GM12878 (cell line): ENCODE measurements at regions not wholly inside any gene's neighbourhood (a gene's known extent, or its start where the extent isn't known, plus 50 kb on each side); places are given as distances from the start of the nearest gene placed in this dataset.

ENCODE experiments used
- ATAC-seq: fragments of 200-7000 bp; cut with Tn5 transposase; 3 replicates; pipeline ENCODE4 v1.9.1; 2020; ENCODE audit warnings: mild to moderate bottlenecking, moderate library complexity
- BruUV-seq: library from RNA; stranded (reverse); fragments of 400-500 nt; replicated peaks from 2 replicates; lab custom pipeline; 2021; lab: Mats Ljungman, UMichigan
- CTCF ChIA-PET: fragments of 300-600 bp; sonication (Branson Sonifier 250); formaldehyde crosslinking; extraction: SDS; loops from one replicate; lab custom pipeline; 2021; ENCODE audit warnings: inconsistent platforms; lab: Yijun Ruan, JAX
- POLR2A ChIA-PET: fragments of 350-600 bp; formaldehyde crosslinking; extraction: SDS; loops from one replicate; lab custom pipeline; 2021; ENCODE audit warnings: inconsistent platforms; lab: Charles Lee
- RAD21 ChIA-PET: fragments of 300-600 bp; sonication (Branson Sonifier 250); formaldehyde crosslinking; loops from one replicate; lab custom pipeline; 2023; ENCODE audit warnings: antibody characterized with exemption; ENCODE audit not compliant: unreplicated experiment; lab: Charles Lee
- SMC1A ChIA-PET: fragments of 300-600 bp; sonication (Branson Sonifier 250); formaldehyde crosslinking; loops from one replicate; lab custom pipeline; 2023; ENCODE audit not compliant: unreplicated experiment, uncharacterized antibody; lab: Charles Lee
- DNase-seq: peaks from one replicate; pipeline ENCODE4 v3.0.0-alpha.2; 2011; ENCODE audit warnings: low read depth, low spot score
- FAIRE-seq: peaks from 3 replicates; lab custom pipeline; 2011; peaks lifted over from hg19 to GRCh38; lab: Jason Lieb, UNC
- H2AFZ ChIP-seq: 2 replicates; pipeline ENCODE4 v1.6.0; 2011; ENCODE audit warnings: low read depth, low read length, control low read depth; ENCODE audit not compliant: control insufficient read depth
- H3K27ac ChIP-seq: 2 replicates; pipeline ENCODE4 v1.5.1; 2011; ENCODE audit warnings: control low read depth; ENCODE audit not compliant: control insufficient read depth, insufficient read depth
- H3K27me3 ChIP-seq, 2 experiments: replicated peaks in 1 of 2; 2 replicates each; pipeline versions ENCODE4 v1.6.0 to v1.6.1; 2011; ENCODE audit warnings: low read length in 1 of 2; ENCODE audit not compliant: control insufficient read depth in 2 of 2, insufficient read depth in 2 of 2
- H3K36me3 ChIP-seq, 2 experiments: 2 replicates each; pipeline ENCODE4 v1.5.1; 2011; ENCODE audit warnings: low read length in 1 of 2; ENCODE audit not compliant: control insufficient read depth in 2 of 2, insufficient read depth in 2 of 2
- H3K4me1 ChIP-seq: 2 replicates; pipeline ENCODE4 v1.6.1; 2011; ENCODE audit warnings: mild to moderate bottlenecking, low read length, moderate library complexity, mixed read lengths; ENCODE audit not compliant: control insufficient read depth, insufficient read depth
- H3K4me2 ChIP-seq: 2 replicates; pipeline ENCODE4 v1.6.0; 2011; ENCODE audit warnings: control low read depth; ENCODE audit not compliant: control insufficient read depth, insufficient read depth
- H3K4me3 ChIP-seq: fragments of 200-600 bp; sonication (generic); 2 replicates; pipeline ENCODE4 v1.5.1; 2016
- H3K79me2 ChIP-seq: 2 replicates; pipeline ENCODE4 v1.6.0; 2011; ENCODE audit warnings: low read length; ENCODE audit not compliant: control insufficient read depth, insufficient read depth
- H3K9ac ChIP-seq: 2 replicates; pipeline ENCODE4 v1.8.0; 2011; ENCODE audit warnings: low read length, control low read depth, mixed read lengths; ENCODE audit not compliant: control insufficient read depth, insufficient read depth
- H3K9me3 ChIP-seq: replicated peaks from 3 replicates; pipeline ENCODE4 v1.5.1; 2011; ENCODE audit warnings: mild to moderate bottlenecking, low read length; ENCODE audit not compliant: control insufficient read depth, insufficient read depth
- H4K20me1 ChIP-seq: 2 replicates; pipeline ENCODE4 v1.6.0; 2011; ENCODE audit not compliant: control insufficient read depth, insufficient read depth
- ATF7 ChIP-seq: fragments of 450-650 bp; IDR thresholded peaks from 2 replicates; pipeline ENCODE4 v1.6.1; 2016; ENCODE audit warnings: low read depth, mild to moderate bottlenecking
- CEBPB ChIP-seq, 2 experiments: fragments of 150-350 bp in 1 of 2; IDR thresholded peaks; 2 replicates each; pipeline ENCODE4 v1.6.1; 2012 to 2014; ENCODE audit warnings: low read depth in 2 of 2, low read length in 2 of 2, borderline replicate concordance in 1 of 2, inconsistent platforms in 1 of 2
- CHD1 ChIP-seq: IDR thresholded peaks from 2 replicates; pipeline ENCODE4 v1.6.1; 2012; ENCODE audit warnings: low read depth, low read length, improper control_type of control experiment
- CREB1 ChIP-seq: IDR thresholded peaks from 2 replicates; pipeline ENCODE4 v1.6.1; 2012; ENCODE audit warnings: low read depth, mild to moderate bottlenecking, inconsistent platforms
- GATAD2B ChIP-seq: fragments of 450-650 bp; conservative IDR thresholded peaks from 2 replicates; pipeline ENCODE4 v1.6.1; 2017; ENCODE audit warnings: low read depth, mild to moderate bottlenecking, moderate library complexity
- IRF5 ChIP-seq: fragments of 450-650 bp; IDR thresholded peaks from 2 replicates; pipeline ENCODE4 v1.6.1; 2017; ENCODE audit warnings: borderline replicate concordance
- MEF2B ChIP-seq: fragments of 450-650 bp; IDR thresholded peaks from 2 replicates; pipeline ENCODE4 v1.6.1; 2018; ENCODE audit warnings: mild to moderate bottlenecking, moderate library complexity; ENCODE audit not compliant: partially characterized antibody, poor library complexity, severe bottlenecking
- POLR2AphosphoS5 ChIP-seq: IDR thresholded peaks from 2 replicates; pipeline ENCODE4 v1.6.1; 2011; ENCODE audit warnings: mild to moderate bottlenecking, low read length, inconsistent platforms
- RAD51 ChIP-seq: fragments of 450-650 bp; IDR thresholded peaks from 2 replicates; pipeline ENCODE4 v1.6.1; 2016; ENCODE audit warnings: moderate library complexity, mild to moderate bottlenecking, inconsistent platforms
- SREBF2 ChIP-seq: IDR thresholded peaks from 2 replicates; pipeline ENCODE4 v1.6.1; 2012; ENCODE audit warnings: mild to moderate bottlenecking, low read length
- SRF ChIP-seq, 2 experiments: IDR thresholded peaks; 2 replicates each; pipeline ENCODE4 v1.6.1; 2011; ENCODE audit warnings: low read depth in 2 of 2, low read length in 2 of 2, mild to moderate bottlenecking in 1 of 2, moderate library complexity in 1 of 2
- ZNF384 ChIP-seq: IDR thresholded peaks from 2 replicates; pipeline ENCODE4 v1.6.1; 2012; ENCODE audit warnings: low read depth, mild to moderate bottlenecking, low read length, improper control_type of control experiment, borderline replicate concordance
- ZNF622 ChIP-seq: fragments of 450-650 bp; IDR thresholded peaks from 2 replicates; pipeline ENCODE4 v1.6.1; 2017; ENCODE audit warnings: mild to moderate bottlenecking, inconsistent platforms
- WGBS: methylation state at CpG from one replicate; pipeline ENCODE4 v1.1.6; 2016; ENCODE audit warnings: low lambda C conversion rate; ENCODE audit not compliant: insufficient replicate concordance, insufficient coverage; ENCODE audit errors: missing lambda C conversion rate; 5-methylcytosine and 5-hydroxymethylcytosine counted together
- in situ Hi-C: fragments of 300-500 bp; cut with MboI; formaldehyde crosslinking; loops from 9 replicates; pipeline ENCODE4 v1.14.3; 2018; ENCODE audit warnings: mixed read lengths
- intact Hi-C: fragments of 100-400 bp; cut with micrococcal nuclease; formaldehyde crosslinking; loops from one replicate; pipeline ENCODE4 v1.14.2; 2022; ENCODE audit not compliant: unreplicated experiment
- TF ChIP-seq, protein P1 (sequence below): fragments of 450-650 bp; IDR thresholded peaks from 2 replicates; pipeline ENCODE4 v1.6.1; 2018; ENCODE audit warnings: borderline replicate concordance, mild to moderate bottlenecking; ENCODE audit not compliant: partially characterized antibody
- TF ChIP-seq, protein P2 (sequence below): fragments of 450-650 bp; IDR thresholded peaks from 2 replicates; pipeline ENCODE4 v1.6.1; 2017; ENCODE audit warnings: mild to moderate bottlenecking, low read depth, inconsistent platforms; ENCODE audit not compliant: poor library complexity, severe bottlenecking

DNA sequence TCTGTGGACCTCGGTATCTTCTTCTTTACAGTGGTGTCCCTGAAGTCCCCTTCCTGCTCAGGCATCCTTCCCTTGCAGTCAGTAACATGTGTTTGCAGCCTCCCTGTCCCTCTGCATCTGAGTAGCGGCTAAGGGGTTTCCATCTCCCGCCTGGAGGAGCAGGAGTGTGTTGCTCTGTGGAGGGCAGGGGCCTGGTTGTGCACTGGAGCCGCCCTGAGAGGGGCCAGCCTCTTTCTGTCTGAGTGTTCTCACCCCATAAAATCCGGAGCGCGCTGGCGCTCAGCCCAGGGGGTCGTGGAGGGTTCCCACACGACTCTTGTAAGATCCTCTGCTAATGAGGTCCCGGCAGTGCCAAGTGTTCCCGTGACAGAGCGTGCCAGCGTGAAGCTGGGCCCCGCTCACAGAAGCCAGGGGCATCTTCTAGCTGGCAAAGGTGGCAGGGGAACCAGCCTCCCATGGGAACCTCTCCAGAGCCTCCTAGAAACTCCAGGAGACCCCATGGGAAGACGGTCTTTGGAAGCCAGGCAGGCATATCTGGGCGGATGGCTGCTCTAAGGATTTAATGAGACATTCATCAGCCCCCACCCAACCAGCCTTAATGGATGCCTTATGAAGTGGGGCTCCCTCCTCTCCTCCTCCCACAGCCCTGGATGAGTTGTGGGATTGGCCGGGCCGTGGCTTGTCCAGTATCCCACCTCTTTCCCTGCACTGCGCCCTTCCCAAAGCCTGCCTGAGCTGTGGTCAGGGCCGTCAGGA is 91.4 kb upstream of the GSE1 start:
- ChIA-PET POLR2A (no interaction called here), RAD21 (no interaction called here), SMC1A (interaction anchor here (0.5 kb wide), 1 partner anchor 52 kb away, joined by 3 read pairs; no protein-coding TSS in a partner anchor), CTCF (no interaction called here)
- H3K9me3 ChIP-seq, result no peaks in the 10 kb centered on the region
- FAIRE-seq (no peak), DNase-seq (no peak), ATAC-seq (no peak)
- in situ Hi-C loops, result no loop called here
- intact Hi-C loops, result no loop called here
- TF ChIP-seq IRF5, result no peak
- TF ChIP-seq CREB1, result no peak
- no peak for TF ChIP-seq POLR2AphosphoS5
- no peak for TF ChIP-seq CEBPB (IDR thresholded peaks at IDR 0.05; ENCODE audit: borderline replicate concordance in 1 of 2, low read depth in 2 of 2, low read length in 2 of 2)
- TF ChIP-seq MEF2B, result no peak
- no peak for TF ChIP-seq ZNF622
- no peak for TF ChIP-seq CHD1
- TF ChIP-seq SREBF2, result no peak
- TF ChIP-seq ZNF384, result no peak
- TF ChIP-seq, protein P1, sequence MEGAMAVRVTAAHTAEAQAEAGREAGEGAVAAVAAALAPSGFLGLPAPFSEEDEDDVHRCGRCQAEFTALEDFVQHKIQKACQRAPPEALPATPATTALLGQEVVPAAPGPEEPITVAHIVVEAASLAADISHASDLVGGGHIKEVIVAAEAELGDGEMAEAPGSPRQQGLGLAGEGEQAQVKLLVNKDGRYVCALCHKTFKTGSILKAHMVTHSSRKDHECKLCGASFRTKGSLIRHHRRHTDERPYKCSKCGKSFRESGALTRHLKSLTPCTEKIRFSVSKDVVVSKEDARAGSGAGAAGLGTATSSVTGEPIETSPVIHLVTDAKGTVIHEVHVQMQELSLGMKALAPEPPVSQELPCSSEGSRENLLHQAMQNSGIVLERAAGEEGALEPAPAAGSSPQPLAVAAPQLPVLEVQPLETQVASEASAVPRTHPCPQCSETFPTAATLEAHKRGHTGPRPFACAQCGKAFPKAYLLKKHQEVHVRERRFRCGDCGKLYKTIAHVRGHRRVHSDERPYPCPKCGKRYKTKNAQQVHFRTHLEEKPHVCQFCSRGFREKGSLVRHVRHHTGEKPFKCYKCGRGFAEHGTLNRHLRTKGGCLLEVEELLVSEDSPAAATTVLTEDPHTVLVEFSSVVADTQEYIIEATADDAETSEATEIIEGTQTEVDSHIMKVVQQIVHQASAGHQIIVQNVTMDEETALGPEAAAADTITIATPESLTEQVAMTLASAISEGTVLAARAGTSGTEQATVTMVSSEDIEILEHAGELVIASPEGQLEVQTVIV, result no peak
- no peak for TF ChIP-seq RAD51
- TF ChIP-seq GATAD2B, result no peak
- TF ChIP-seq, protein P2, sequence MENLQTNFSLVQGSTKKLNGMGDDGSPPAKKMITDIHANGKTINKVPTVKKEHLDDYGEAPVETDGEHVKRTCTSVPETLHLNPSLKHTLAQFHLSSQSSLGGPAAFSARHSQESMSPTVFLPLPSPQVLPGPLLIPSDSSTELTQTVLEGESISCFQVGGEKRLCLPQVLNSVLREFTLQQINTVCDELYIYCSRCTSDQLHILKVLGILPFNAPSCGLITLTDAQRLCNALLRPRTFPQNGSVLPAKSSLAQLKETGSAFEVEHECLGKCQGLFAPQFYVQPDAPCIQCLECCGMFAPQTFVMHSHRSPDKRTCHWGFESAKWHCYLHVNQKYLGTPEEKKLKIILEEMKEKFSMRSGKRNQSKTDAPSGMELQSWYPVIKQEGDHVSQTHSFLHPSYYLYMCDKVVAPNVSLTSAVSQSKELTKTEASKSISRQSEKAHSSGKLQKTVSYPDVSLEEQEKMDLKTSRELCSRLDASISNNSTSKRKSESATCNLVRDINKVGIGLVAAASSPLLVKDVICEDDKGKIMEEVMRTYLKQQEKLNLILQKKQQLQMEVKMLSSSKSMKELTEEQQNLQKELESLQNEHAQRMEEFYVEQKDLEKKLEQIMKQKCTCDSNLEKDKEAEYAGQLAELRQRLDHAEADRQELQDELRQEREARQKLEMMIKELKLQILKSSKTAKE, result no peak
- no peak for TF ChIP-seq ATF7
- no peak for TF ChIP-seq SRF (IDR thresholded peaks at IDR 0.05; ENCODE audit: low read depth in 2 of 2, low read length in 2 of 2)
- WGBS, result 61% methylated on average over 21 of the region's 21 CpGs
- no peak overlapping the region for H3K9ac ChIP-seq
- H3K4me1 ChIP-seq, result no peaks in the 10 kb centered on the region
- H4K20me1 ChIP-seq, result no peaks in the 10 kb centered on the region
- H3K4me3 ChIP-seq, result no peak overlapping the region
- no peak overlapping the region for H3K27ac ChIP-seq
- no peaks in the 10 kb centered on the region; a peak in 1 of 4 replicates for H3K27me3 ChIP-seq
- no peak overlapping the region for H2AFZ ChIP-seq
- no peaks in the 10 kb centered on the region for H3K36me3 ChIP-seq
- H3K4me2 ChIP-seq, result no peak overlapping the region
- H3K79me2 ChIP-seq, result no peaks in the 10 kb centered on the region
- no TSS peak for BruUV-seq
